ENCODE measurements at regions not wholly inside any gene's neighbourhood (a gene's known extent, or its start where the extent isn't known, plus 50 kb on each side); places are given as distances from the start of the nearest gene placed in this dataset.
"Not testable (repeated sequence)": the region's sequence is repeated elsewhere in the genome, so short reads cannot be mapped to it uniquely, and the experiment has no call there.

DNA sequence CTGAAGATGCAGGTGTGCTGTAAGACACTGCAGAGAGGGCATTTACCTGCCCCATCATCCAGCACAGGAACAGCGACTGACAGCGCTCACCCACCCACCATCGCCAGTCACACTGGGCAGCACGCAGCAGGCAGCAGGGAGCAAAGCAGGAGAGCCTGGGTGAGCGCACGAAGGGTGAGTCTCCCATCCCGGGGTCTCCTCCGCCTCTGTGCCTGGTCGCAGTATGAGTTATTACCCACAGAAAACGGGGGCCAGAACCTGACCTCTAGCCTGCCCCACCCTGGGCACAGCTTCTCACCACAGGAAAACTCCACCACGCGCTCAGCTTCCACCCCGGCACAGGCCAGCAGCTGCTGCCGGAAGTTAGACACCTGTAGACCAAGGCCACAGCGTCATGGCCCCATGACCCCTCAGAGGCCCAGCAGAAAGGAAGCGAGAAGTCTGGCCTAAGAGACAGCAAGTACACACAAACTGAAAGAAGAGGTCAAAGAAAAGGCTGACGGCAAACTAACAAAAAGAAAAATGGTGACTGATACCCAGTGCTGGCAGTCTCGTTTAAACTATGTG, 186.1 kb downstream of the KLRB1 start:
- not testable (repeated sequence) for TF ChIP-seq EZH2 (IDR thresholded peaks at IDR 0.05; ENCODE audit: borderline replicate concordance)
- TF ChIP-seq, protein P1, sequence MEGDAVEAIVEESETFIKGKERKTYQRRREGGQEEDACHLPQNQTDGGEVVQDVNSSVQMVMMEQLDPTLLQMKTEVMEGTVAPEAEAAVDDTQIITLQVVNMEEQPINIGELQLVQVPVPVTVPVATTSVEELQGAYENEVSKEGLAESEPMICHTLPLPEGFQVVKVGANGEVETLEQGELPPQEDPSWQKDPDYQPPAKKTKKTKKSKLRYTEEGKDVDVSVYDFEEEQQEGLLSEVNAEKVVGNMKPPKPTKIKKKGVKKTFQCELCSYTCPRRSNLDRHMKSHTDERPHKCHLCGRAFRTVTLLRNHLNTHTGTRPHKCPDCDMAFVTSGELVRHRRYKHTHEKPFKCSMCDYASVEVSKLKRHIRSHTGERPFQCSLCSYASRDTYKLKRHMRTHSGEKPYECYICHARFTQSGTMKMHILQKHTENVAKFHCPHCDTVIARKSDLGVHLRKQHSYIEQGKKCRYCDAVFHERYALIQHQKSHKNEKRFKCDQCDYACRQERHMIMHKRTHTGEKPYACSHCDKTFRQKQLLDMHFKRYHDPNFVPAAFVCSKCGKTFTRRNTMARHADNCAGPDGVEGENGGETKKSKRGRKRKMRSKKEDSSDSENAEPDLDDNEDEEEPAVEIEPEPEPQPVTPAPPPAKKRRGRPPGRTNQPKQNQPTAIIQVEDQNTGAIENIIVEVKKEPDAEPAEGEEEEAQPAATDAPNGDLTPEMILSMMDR (IDR thresholded peaks at IDR 0.05; ENCODE audit: poor library complexity), result not testable (repeated sequence)
